HCT116 (cell line): ENCODE measurements at regions not wholly inside any gene's neighbourhood (a gene's known extent, or its start where the extent isn't known, plus 50 kb on each side); places are given as distances from the start of the nearest gene placed in this dataset.

Experiments
- ATAC-seq: fragments of 200-7000 bp; cut with Tn5 transposase; 2 replicates; pipeline ENCODE4 v1.9.1; 2020; ENCODE audit warnings: mild to moderate bottlenecking, moderate library complexity
- BruUV-seq: library from RNA; stranded (reverse); fragments of 400-500 nt; replicated peaks from 2 replicates; lab custom pipeline; 2021; lab: Mats Ljungman, UMichigan
- CTCF ChIA-PET: fragments of 300-600 bp; sonication (Branson Sonifier 250); formaldehyde crosslinking; loops from one replicate; lab custom pipeline; 2021; ENCODE audit warnings: antibody characterized with exemption; lab: Charles Lee
- POLR2A ChIA-PET: fragments of 300-600, 350-600 bp; sonication (Branson Sonifier 250); formaldehyde crosslinking; loops from one replicate; lab custom pipeline; 2021; ENCODE audit warnings: antibody characterized with exemption; lab: Charles Lee
- RAD21 ChIA-PET, 2 experiments: fragments of 300-600 bp; sonication (Branson Sonifier 250); formaldehyde crosslinking; loops; one replicate each; lab custom pipeline; 2023; ENCODE audit warnings: low total read pairs in 2 of 2; ENCODE audit not compliant: uncharacterized antibody in 2 of 2, unreplicated experiment in 2 of 2, low non-redundant PET in 1 of 2; lab: Charles Lee
- DNase-seq: peaks from one replicate; pipeline ENCODE4 v3.0.0-alpha.2; 2010; ENCODE audit warnings: low read depth, low spot score
- H2AFZ ChIP-seq: fragments of 200-600 bp; shearing (Covaris generic), sonication (generic); 2 replicates; pipeline ENCODE4 v1.6.1; 2017; ENCODE audit warnings: low read depth, mixed run types, mixed read lengths, antibody characterized with exemption, low read length; ENCODE audit not compliant: poor library complexity, severe bottlenecking
- H3K27ac ChIP-seq: 2 replicates; pipeline ENCODE4 v1.5.1; 2012; ENCODE audit warnings: low read depth, low read length
- H3K27me3 ChIP-seq: fragments of 200-600 bp; sonication (generic); 2 replicates; pipeline ENCODE4 v1.6.1; 2016; ENCODE audit warnings: mixed run types, low read length, mixed read lengths; ENCODE audit not compliant: insufficient read depth
- H3K36me3 ChIP-seq, 2 experiments: fragments of 200-500 bp in 1 of 2; fragments of 200-600 bp in 1 of 2; sonication (Bioruptor generic) in 1 of 2; sonication (generic) in 1 of 2; 2 replicates each; pipeline versions ENCODE4 v1.5.1 to v1.6.1; 2014 to 2016; ENCODE audit warnings: low read length in 2 of 2, inconsistent platforms in 1 of 2, mixed read lengths in 1 of 2, mixed run types in 1 of 2; ENCODE audit not compliant: insufficient read depth in 2 of 2, control insufficient read depth in 1 of 2
- H3K4me1 ChIP-seq, 2 experiments: fragments of 200-600 bp in 1 of 2; sonication (generic) in 1 of 2; 2 replicates each; pipeline versions ENCODE4 v1.5.1 to v1.6.1; 2012 to 2017; ENCODE audit warnings: low read length in 2 of 2, inconsistent platforms in 1 of 2, mild to moderate bottlenecking in 1 of 2, mixed read lengths in 1 of 2, mixed run types in 1 of 2, moderate library complexity in 1 of 2; ENCODE audit not compliant: insufficient read depth in 2 of 2, control insufficient read depth in 1 of 2
- H3K4me2 ChIP-seq: fragments of 200-600 bp; sonication (generic); 2 replicates; pipeline ENCODE4 v1.6.1; 2017; ENCODE audit warnings: mixed run types, low read length, mixed read lengths
- H3K4me3 ChIP-seq, 2 experiments: fragments of 200-600 bp in 1 of 2; sonication (generic) in 1 of 2; replicated peaks in 1 of 2; 2 replicates each; pipeline ENCODE4 v1.5.1; 2011 to 2016; ENCODE audit warnings: low read length in 2 of 2, control low read depth in 1 of 2, low read depth in 1 of 2, mild to moderate bottlenecking in 1 of 2, mixed read lengths in 1 of 2, mixed run types in 1 of 2
- H3K79me2 ChIP-seq: fragments of 200-600 bp; sonication (generic); 2 replicates; pipeline ENCODE4 v1.6.1; 2017; ENCODE audit warnings: mild to moderate bottlenecking, mixed run types, low read length, moderate library complexity, mixed read lengths; ENCODE audit not compliant: insufficient read depth
- H3K9ac ChIP-seq: fragments of 200-600 bp; sonication (generic); 2 replicates; pipeline ENCODE4 v1.6.1; 2016; ENCODE audit warnings: low read length, mixed read lengths
- H3K9me2 ChIP-seq: fragments of 200-600 bp; sonication (generic), shearing (Covaris generic); 2 replicates; pipeline ENCODE4 v1.6.1; 2017; ENCODE audit warnings: mixed run types, mild to moderate bottlenecking, moderate library complexity; ENCODE audit not compliant: insufficient read depth
- H3K9me3 ChIP-seq, 2 experiments: fragments of 200-500 bp in 1 of 2; fragments of 200-600 bp in 1 of 2; sonication (Bioruptor generic) in 1 of 2; sonication (generic) in 1 of 2; 2 replicates each; pipeline ENCODE4 v1.6.1; 2014 to 2017; ENCODE audit warnings: low read length in 2 of 2, mixed read lengths in 2 of 2, inconsistent platforms in 1 of 2, low read depth in 1 of 2, mild to moderate bottlenecking in 1 of 2, mixed run types in 1 of 2, moderate library complexity in 1 of 2; ENCODE audit not compliant: control insufficient read depth in 1 of 2, insufficient read depth in 1 of 2
- H4K20me1 ChIP-seq: fragments of 200-600 bp; sonication (generic), shearing (Covaris generic); 2 replicates; pipeline ENCODE4 v1.6.1; 2017; ENCODE audit warnings: mixed run types, mild to moderate bottlenecking, moderate library complexity; ENCODE audit not compliant: insufficient read depth
- ATF3 ChIP-seq: IDR thresholded peaks from 2 replicates; pipeline ENCODE4 v1.6.1; 2012
- CEBPB ChIP-seq: IDR thresholded peaks from 2 replicates; pipeline ENCODE4 v1.6.1; 2012; ENCODE audit warnings: low read depth
- EZH2phosphoT487 ChIP-seq: fragments of 200-600 bp; IDR thresholded peaks from 2 replicates; pipeline ENCODE4 v1.6.1; 2018; ENCODE audit warnings: antibody characterized with exemption, borderline replicate concordance
- JUND ChIP-seq: IDR thresholded peaks from 2 replicates; pipeline ENCODE4 v1.6.1; 2012
- MAX ChIP-seq: IDR thresholded peaks from 2 replicates; pipeline ENCODE4 v1.6.1; 2012
- REST ChIP-seq: IDR thresholded peaks from 2 replicates; pipeline ENCODE4 v1.6.1; 2012; ENCODE audit warnings: low read depth
- SIN3A ChIP-seq: IDR thresholded peaks from 2 replicates; pipeline ENCODE4 v1.6.1; 2012; ENCODE audit warnings: low read depth
- ZBTB33 ChIP-seq: IDR thresholded peaks from 2 replicates; pipeline ENCODE4 v1.6.1; 2011; ENCODE audit warnings: mild to moderate bottlenecking, low read length, moderate library complexity; ENCODE audit not compliant: insufficient replicate concordance; ENCODE audit errors: extremely low read depth
- intact Hi-C: fragments of 100-400 bp; cut with micrococcal nuclease; formaldehyde crosslinking; loops from 2 replicates; pipeline ENCODE4 v1.10.0; 2022

- ChIA-PET CTCF (no interaction called here), RAD21 (no interaction called here), POLR2A (no interaction called here)
- Histone ChIP-seq H3K4me1 (peaks cover 13 to 18% of the 10 kb centered on the region in 2 experiments), H3K4me2 (no peak overlapping the region), H3K27ac (no peak overlapping the region), H3K27me3 (no peaks in the 10 kb centered on the region), H3K4me3 (no peak overlapping the region), H2AFZ (no peak overlapping the region), H3K79me2 (no peaks in the 10 kb centered on the region), H3K9ac (no peak overlapping the region), H3K36me3 (no peaks in the 10 kb centered on the region)
- no TSS peak for BruUV-seq
- no peak for DNase-seq
- no peak for ATAC-seq
- intact Hi-C loops = no loop called here
- no peak for TF ChIP-seq REST
- TF ChIP-seq CEBPB = no peak
- no peak for TF ChIP-seq MAX
- no peak for TF ChIP-seq JUND
- TF ChIP-seq ATF3 = no peak
- no peak for TF ChIP-seq EZH2phosphoT487
- TF ChIP-seq ZBTB33 = no peak
- no peak for TF ChIP-seq SIN3A
- TF ChIP-seq, all 23 proteins: peak for 0
- Histone ChIP-seq H3K9me2 (no peaks in the 10 kb centered on the region), H3K9me3 (no peaks in the 10 kb centered on the region), H4K20me1 (no peaks in the 10 kb centered on the region)
Observed at GRCh38 chr7:50199824-50200223, 104.7 kb upstream of the IKZF1 start.
